SU-DHL-6 (cell line): ENCODE measurements at regions not wholly inside any gene's neighbourhood (a gene's known extent, or its start where the extent isn't known, plus 50 kb on each side); places are given as distances from the start of the nearest gene placed in this dataset.

Source experiments
- EZH2phosphoT487 ChIP-seq: fragments of 200-600 bp; sonication (generic), shearing (Covaris generic); conservative IDR thresholded peaks from 2 replicates; pipeline ENCODE4 v1.6.1; 2018; ENCODE audit warnings: mild to moderate bottlenecking, antibody characterized with exemption, low read length, moderate library complexity, mixed read lengths
- TF ChIP-seq, protein P1 (sequence below): fragments of 200-600 bp; sonication (generic); IDR thresholded peaks from one replicate; pipeline ENCODE4 v1.5.1; 2017; ENCODE audit warnings: antibody characterized with exemption, mild to moderate bottlenecking, low read length, moderate library complexity; ENCODE audit not compliant: insufficient read depth, poor library complexity, severe bottlenecking

DNA sequence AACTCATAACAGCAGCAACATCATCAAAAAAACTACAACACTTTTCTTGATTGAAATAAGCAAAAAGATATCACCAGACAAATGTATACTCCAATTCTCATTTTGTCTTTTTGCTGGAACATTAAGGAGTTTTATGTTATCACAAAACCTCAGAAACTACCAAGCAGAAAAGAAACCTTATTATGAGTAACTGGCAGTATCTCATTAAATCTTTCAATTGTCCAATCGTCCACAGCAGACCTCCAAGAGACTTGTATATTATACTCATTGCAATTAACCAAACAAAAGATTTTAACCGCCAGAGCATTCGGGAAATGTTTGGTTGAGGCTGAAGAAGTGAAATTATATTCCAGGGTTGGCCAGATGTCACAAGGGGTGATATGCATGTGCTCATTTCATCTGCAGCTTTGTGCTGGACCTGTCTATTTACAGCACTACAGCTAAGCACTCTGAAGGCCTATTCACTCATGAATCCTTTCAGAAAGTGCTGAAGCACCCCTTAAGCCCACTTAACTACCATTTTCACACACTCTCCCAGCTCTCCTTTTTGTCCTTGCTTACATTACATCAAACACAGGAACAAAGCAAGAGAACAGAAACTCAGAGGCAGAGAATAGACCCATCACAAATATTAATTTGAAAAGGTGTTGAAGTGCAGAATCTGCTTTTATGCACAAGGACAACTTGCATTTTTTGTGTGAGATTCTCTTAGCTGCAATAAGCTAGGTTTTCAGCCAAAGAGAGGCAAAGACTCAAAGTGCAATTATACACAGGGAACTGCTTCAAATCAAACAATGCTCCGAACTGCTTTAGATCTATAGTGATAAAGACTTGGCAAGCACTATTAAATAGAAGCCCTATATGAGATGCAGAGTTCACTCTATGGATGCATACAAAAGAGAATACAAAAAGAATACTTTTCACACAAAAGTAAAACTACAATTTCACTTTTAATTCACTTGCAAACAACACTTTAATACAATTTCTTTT is 150.4 kb upstream of the POU5F2 start:
- TF ChIP-seq, protein P1, sequence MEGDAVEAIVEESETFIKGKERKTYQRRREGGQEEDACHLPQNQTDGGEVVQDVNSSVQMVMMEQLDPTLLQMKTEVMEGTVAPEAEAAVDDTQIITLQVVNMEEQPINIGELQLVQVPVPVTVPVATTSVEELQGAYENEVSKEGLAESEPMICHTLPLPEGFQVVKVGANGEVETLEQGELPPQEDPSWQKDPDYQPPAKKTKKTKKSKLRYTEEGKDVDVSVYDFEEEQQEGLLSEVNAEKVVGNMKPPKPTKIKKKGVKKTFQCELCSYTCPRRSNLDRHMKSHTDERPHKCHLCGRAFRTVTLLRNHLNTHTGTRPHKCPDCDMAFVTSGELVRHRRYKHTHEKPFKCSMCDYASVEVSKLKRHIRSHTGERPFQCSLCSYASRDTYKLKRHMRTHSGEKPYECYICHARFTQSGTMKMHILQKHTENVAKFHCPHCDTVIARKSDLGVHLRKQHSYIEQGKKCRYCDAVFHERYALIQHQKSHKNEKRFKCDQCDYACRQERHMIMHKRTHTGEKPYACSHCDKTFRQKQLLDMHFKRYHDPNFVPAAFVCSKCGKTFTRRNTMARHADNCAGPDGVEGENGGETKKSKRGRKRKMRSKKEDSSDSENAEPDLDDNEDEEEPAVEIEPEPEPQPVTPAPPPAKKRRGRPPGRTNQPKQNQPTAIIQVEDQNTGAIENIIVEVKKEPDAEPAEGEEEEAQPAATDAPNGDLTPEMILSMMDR = no peak
- no peak for TF ChIP-seq EZH2phosphoT487
